PFSK-1 (cell line): ENCODE measurements at regions not wholly inside any gene's neighbourhood (a gene's known extent, or its start where the extent isn't known, plus 50 kb on each side); places are given as distances from the start of the nearest gene placed in this dataset.

Experiments
- FOXP2 ChIP-seq: optimal IDR thresholded peaks from 2 replicates; pipeline ENCODE3; 2011; ENCODE audit warnings: borderline replicate concordance, control low read depth, inconsistent platforms; ENCODE audit not compliant: insufficient read depth; ENCODE audit errors: extremely low read length, extremely low read depth
- POLR2AphosphoS5 ChIP-seq: IDR thresholded peaks from 2 replicates; pipeline ENCODE4 v1.6.1; 2012; ENCODE audit warnings: low read depth, mild to moderate bottlenecking, control low read depth, low read length, moderate library complexity
- REST ChIP-seq, 2 experiments: IDR thresholded peaks; 2 replicates each; pipeline versions ENCODE4 v1.6.1 to v1.8.0; 2011 to 2012; ENCODE audit warnings: low read depth in 2 of 2, low read length in 2 of 2, control low read depth in 1 of 2, inconsistent platforms in 1 of 2, mild to moderate bottlenecking in 1 of 2, moderate library complexity in 1 of 2; ENCODE audit not compliant: insufficient read depth in 1 of 2
- SIN3A ChIP-seq: IDR thresholded peaks from 2 replicates; pipeline ENCODE4 v1.6.1; 2012; ENCODE audit warnings: mild to moderate bottlenecking, low read length, moderate library complexity, borderline replicate concordance; ENCODE audit not compliant: insufficient read depth
- TAF1 ChIP-seq: IDR thresholded peaks from 2 replicates; pipeline ENCODE4 v1.6.1; 2012; ENCODE audit warnings: low read length, control low read depth, borderline replicate concordance; ENCODE audit not compliant: insufficient read depth

DNA sequence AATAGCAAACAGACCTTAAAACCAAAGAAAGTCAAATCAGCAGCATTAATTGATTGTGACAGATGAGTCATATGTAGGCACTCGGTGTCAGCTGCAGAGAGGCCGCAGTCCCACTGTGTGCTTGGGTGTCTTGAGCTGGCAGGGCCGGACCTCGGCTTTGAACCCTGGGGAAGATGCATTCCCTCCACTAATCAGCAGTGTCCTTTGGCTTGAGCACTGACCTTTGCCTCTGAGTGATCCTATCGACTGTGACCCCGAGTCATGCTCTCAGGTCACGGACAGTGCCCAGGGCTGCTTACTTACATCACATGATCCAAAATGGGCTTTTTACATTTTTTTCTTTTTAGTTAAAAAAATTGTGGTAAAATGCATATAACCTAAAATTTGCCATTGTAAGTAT is 188.7 kb downstream of the GADD45G start:
- no peak for TF ChIP-seq FOXP2
- TF ChIP-seq TAF1, result no peak
- no peak for TF ChIP-seq SIN3A
- no peak for TF ChIP-seq POLR2AphosphoS5
- no peak for TF ChIP-seq REST (IDR thresholded peaks at IDR 0.05; ENCODE audit: insufficient read depth in 1 of 2, low read depth in 2 of 2, low read length in 2 of 2)

DNA sequence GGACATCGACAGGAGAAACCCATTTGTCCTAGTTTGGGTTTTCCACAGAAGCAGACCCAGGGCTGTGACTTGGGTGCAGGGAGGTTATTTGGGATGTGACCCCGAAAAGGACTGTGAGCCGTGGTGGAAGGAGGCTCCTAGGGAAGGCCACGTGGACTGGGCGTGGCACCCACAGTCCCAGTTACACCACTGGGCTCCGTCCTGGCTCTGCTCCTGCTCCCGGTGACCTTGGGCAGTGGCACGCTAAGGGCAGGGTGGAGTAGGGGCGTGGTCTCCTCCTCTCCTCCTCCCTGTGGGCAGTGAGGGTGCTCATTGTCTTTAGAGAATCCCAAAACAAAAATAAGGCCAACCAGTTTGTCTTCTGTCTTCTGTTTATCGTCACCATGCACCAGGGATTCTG is 190.1 kb downstream of the GADD45G start:
- TF ChIP-seq TAF1, result no peak
- no peak for TF ChIP-seq REST (IDR thresholded peaks at IDR 0.05; ENCODE audit: insufficient read depth in 1 of 2, low read depth in 2 of 2, low read length in 2 of 2)
- TF ChIP-seq SIN3A, result no peak
- no peak for TF ChIP-seq FOXP2
- no peak for TF ChIP-seq POLR2AphosphoS5

DNA sequence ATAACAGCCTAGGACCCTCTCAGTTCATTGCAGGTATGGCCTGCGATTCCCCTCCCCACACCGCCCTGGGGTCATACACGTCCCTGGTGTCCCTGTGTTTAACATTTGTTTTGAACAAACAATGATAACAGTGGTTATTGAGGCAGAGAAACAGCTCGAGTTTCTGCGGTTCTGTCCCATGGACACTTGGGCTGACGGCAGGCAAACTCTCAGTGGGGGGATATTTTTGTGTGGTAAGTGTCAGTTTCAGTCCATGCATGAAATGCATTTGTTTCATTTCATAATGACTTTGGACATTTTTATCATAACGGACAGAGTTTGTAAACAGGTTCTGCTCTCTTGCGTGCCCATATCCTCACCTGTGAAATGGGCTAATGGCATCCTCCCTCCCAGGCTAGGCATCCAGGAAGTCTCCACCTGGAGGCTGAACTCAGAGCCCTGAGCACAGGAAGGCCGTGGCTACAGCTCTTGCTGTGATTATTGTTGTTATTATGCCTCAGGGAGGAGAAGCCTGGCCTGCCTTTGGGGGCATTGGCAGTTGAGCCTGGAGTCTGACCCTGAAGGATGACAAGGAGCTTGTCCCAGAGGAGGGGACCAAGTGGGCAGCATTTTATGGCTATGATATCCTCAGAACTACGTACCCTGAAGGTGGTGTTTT is 190.9 kb downstream of the GADD45G start:
- no peak for TF ChIP-seq SIN3A

DNA sequence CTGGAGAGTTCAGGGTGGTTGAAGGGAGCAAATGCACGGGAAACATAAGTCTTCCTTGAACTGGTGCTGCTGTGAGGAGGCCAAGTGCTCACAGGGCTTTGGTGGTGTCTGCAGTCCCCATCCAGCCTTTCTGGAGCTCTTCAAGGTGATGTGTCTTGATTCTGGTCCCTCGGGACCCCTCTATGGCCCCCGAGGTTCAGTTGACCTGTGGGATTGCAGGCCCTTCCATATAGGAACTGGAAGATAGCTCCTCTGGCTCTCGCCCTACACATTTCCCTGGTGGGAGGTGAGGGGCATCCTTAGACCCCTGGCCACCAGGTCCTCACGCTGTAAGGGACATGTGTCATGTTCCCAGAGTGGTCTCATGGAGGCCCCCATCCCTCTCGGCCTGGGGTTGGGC is 191.8 kb downstream of the GADD45G start:
- TF ChIP-seq SIN3A (no peak), FOXP2 (no peak), TAF1 (no peak), POLR2AphosphoS5 (no peak), REST (IDR thresholded peaks at IDR 0.05; ENCODE audit: insufficient read depth in 1 of 2, low read depth in 2 of 2, low read length in 2 of 2) (no peak)

GRCh38 chr9:89797255-89797654 is 192.4 kb downstream of the GADD45G start:
- TF ChIP-seq SIN3A (no peak), POLR2AphosphoS5 (no peak), REST (IDR thresholded peaks at IDR 0.05; ENCODE audit: insufficient read depth in 1 of 2, low read depth in 2 of 2, low read length in 2 of 2) (no peak), TAF1 (no peak), FOXP2 (no peak)
